Amniotic stem cell (primary cell): ENCODE measurements at regions not wholly inside any gene's neighbourhood (a gene's known extent, or its start where the extent isn't known, plus 50 kb on each side); places are given as distances from the start of the nearest gene placed in this dataset.

Source experiments
- DNase-seq: peaks from one replicate; lab custom pipeline; 2025; lab: John Stamatoyannopoulos, UW

DNA sequence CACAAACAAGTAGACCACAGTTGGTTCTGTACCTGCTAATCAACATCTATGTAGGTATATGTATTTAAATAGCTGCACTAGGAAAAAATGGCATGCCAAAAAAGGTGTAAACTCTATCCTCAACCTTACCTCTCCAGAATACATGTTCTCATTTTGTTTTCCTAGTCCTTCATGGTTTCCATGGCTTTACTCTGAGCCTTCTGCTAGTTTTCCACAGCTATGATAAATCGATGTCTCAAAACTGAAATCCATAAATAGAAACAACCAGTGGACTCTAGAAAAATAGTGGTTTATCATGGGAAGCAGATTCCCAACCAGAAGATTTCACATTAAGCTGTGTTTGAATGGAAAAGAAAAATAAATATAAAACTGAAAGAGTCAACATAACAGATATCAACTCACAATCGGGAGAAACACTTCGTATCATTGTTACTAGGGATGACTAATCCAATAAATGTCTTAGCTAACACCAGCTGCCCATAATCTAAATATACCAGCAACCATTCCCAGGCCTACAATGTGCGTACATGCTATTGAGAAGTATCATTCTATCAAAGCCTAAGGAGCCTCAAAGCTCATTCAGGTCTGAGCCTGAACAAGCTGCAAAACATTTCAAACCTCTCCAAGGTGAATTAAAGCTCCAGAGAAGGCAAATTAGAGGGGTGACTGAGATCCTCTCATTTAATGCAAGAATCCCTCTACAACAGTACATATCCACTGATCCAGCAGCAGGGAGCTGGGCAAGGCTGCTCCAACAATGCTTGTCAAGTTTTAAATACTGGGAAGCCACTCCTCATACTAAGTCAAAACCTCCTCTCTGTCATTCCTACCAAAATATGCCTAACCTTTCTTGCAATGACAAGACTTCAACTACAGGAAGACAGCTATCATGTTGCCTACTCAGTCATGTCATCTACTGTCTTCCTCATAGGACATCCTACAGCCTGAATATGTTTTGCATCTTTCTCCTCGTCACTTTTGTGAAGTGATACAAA, 90.2 kb downstream of the KCTD12 start:
- DNase-seq, result no peak

DNA sequence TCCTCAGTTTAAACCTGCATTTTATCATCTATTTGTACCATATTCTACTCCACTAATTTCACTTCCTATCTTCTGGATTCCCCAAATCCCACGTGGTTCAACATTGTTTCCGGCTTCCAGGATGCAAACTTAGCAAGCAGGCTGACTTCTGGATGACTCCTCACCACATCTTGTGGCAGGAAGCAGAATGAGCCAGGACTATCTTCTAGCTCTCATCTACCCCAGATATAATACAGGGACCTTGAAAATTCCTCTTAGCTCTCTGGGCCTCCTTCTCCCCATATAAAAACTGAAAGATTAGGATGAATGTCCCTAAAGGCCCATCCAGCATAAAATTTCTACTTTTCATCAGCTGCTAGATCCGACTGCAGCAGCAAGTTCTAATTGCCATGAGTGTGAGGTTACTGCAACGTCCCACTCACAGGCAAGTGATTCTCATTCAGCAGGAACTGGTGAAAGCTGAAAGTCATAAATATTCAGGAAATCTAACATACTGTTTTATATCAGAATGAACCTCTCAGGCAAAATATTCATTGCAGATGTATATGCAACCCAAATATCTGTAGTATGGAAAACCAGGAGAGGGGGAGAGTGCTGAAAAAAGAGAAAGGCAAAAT, 93.4 kb downstream of the KCTD12 start:
- peak; percentile 27 for DNase-seq

DNA sequence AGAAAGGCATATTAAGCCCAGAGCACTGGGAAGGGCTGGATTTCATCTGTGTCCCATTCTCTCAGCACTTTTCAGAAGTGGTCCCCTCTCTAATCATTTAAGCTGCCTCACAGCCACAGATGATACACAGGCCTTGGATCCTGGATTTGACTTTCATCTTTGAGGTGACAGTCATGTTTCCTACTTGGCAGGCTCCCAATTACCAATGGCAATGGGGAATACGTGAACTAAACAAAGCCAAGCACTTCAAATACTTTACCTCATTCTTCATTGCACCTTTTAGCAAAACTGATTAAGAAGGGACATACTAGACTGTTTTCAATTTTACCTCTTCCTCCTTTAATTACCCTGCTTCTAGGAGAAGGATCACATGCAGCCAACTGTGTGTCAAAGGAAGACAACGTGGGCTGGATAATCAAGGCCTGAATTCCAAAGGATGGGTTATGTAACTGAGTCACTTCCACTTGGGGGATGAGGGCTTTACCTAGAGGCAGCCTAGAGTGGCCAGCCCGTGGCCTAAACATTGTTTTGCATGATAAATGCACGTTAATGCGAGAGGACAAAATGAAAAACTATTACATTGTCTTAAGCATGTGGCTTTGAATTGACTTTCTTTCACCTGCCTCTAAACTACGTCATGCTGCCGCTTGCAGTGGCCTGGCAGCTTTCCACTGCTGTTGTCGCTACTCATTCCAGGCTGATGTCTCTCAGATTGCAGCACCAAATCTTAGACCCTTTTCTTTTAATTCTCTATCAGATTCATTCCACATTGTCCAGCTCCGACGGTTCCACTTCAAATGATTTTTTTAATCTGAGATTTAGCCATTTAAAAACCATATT, 95.0 kb downstream of the KCTD12 start:
- no peak for DNase-seq

DNA sequence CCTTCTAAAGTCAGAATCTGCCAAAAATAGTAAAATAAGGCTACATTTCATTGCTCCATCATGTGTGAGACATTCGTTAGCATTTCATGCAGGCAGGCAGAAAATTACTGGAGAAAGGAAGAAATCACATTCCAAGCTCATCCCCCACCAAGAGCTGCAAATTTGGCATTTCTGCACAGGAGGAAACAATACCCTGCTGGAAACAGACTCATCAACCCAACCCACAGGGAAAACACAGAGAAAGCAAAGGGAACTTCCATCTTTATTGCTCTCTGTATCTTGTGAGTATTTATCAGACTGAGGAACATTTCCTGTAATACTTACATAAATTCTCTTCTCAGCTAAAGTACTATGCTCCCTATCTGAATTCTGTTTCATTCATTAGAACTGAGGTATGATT, 95.7 kb downstream of the KCTD12 start:
- DNase-seq, result no peak

DNA sequence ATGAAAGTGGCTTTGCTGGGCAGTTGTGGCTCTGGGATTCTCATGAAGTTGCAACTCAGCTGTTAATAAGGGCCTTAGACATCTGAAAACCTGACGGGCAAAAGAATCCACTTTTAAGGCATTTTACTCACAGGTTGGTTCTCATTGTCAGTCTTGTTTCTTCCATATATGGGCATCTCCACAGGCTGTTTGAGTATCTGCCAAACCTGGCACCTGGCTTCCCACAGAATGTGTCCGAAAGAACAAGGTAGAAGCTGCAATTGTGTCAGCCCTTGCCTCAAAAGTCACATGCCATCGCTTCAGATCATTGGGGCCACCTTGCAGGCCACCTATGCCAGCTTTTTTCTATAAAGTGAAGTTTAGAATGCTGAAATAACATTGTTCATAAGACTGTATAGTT, 102.4 kb downstream of the KCTD12 start:
- no peak for DNase-seq

DNA sequence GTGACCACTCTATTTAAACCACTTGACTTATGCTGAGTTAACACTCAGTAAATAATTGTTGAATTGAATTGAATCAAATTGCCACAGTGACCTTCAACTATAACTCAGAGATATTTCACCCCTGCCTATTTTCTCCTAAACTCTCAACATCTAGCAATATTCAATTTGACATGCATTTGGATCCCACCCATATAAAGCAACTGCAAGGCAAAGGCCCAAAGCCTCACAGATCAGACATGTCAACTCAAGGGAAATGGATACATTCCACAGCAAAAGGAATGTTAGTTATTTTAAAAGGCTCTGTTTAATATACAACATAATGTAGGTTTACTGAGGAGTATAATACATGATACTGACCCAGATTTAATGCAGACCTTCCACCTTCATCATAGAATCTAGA, 107.4 kb downstream of the KCTD12 start:
- no peak for DNase-seq

DNA sequence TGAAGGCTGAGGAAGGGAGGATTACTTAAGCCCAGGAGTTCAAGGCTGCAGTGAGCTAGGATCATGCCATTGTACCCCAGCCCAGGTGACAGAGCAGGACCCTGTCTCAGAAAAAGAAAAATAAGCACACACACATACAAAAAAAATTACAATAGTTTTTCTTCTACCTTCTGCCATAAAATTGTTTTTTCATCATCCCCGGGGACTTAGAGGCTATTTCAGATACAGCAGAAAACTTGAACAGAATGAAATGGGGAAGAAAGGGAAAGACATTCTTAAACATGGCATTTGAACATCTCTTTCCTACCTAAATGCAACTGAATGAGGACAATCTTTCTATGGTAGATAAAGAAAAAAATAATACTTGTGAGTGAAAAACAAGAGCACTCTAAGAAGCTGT, 109.1 kb downstream of the KCTD12 start:
- DNase-seq, result no peak

DNA sequence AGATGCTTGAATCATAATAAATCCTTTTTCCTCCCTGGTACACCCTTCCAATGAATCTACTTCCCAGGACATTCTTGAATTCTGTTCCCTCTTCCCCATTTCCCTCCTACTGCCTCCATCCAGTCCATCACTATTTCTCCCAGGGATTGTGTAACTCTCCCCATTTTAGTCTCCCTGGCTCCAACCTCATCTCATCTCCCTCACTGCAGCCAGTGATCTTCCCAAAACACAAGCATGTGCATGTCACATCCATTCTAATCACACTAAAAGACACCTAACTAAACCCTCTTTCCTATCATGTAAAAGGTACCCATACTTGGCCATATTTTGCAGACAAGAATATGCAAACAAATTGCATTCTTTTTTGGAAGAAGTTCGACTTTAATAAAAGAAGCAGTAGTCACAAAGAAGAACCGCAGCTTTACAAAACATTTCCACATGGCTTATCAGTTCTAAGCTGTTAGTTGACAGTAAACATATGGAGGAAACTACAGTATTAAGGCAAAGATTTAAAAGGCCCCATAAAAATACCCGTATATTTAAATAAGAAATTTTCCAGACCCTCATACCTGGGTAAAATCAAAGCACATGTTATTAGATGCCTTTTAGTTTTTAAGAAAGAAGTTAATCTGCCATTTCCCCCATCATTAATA, 111.0 kb downstream of the KCTD12 start:
- DNase-seq, result no peak

DNA sequence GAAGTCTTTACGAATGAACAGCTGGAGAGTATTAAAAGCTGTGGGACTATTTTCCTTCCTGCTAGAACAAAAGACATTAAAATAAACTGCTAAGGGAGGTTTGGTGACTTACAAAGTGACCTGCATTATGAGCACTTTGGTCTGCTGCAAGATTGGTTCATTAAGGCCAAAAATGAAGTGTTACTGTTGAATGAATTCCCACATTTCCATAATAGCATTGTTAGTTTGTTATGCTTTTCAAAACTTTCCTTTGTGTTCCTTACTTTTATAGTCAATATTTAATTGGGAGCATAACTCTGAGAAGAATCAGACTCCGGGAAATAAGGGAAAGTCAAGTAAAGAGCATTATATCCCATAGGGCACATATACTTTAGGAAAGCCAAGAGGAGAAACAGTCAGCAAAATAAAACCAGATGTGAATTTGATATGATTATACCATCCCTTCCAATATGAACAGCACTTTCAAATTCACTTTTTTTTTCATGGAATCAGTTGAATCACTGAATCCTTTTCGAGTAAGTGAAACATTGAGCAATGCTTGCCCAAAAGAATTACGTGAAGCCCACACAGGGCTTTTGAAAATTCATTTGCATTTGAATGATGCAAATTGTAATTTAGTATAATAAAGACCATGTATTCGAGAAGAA, 112.6 kb downstream of the KCTD12 start:
- no peak for DNase-seq

DNA sequence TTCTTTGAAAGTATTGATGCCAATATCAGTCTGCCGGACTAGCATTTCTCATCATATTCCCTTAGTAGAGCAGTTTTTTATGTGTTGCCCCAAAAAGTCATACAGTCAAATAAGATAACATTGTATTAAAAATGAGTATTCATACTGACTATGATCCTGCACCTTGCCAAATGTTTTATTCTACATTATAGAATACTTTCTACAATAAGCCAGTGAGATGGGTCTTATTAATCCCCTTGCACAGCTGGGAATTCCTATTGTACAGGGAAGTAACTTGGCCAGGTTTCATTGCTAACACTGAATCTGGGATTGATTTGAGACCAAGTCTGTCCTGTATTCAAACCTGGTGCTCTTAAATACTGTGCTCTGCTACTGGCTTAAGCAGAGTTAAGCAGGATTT, 114.0 kb downstream of the KCTD12 start:
- no peak for DNase-seq

DNA sequence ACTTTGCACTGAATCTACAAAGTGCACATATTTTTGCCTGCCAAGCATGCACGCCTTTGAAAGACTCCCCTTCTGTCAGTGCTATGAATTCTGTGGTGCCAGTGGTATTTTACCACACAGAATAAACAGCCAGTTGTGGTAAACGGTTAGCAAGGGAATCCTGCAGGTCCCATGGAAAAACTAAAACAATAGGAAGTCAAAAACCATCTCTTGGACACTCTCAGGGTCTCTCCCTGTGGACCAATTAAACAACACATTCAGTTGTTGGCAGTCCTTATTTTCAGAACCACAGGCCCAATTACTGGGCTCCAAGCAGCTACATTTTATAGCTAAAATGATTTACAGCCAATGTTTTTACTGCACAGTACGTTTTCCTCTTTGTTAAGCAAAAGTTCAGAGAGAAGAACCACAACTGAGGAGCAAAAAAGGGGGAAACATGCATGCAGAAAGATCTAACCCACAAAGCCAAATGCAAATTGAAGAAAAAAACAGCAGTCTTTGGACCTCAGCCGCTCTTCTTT, 116.9 kb downstream of the KCTD12 start:
- DNase-seq, result no peak

DNA sequence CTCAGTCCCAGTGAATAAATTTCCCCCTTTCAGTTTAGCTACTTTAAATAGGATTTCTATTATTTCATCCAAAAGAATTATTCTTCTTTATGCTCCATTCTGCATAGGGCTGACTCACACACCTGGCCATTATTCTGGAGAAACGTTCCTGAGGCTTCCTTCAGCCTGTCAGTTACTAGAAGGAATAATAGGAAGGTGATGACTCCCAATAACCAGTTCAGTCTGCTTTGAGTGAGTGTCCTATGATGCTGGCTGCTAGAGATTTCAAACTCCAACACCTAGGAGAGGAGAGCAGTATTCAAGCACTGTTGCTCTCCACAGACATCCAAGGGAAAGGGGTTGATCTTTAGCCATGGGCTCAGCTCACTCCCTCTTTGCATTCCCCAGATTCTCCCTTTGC, 117.8 kb downstream of the KCTD12 start:
- DNase-seq, result no peak

DNA sequence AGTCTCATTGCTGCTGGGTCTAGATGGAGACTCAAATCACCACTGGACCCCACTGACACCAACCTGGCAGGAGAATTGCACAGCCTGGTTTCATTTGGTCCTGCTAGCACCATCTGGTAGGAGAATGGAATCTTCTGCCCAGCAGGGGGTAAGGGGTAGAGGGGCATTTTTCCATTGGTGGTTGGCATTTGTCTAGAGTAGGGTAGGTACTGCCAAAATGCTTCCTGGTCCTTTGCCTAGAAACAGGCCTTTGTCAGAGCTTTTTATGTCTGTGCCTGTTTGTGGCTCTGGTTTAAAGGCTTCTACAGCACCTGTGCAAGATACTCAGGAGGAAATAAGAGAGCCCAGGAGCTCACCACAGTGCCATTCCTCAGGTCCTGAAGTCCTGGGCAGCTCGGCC, 121.3 kb downstream of the KCTD12 start:
- DNase-seq, result no peak

DNA sequence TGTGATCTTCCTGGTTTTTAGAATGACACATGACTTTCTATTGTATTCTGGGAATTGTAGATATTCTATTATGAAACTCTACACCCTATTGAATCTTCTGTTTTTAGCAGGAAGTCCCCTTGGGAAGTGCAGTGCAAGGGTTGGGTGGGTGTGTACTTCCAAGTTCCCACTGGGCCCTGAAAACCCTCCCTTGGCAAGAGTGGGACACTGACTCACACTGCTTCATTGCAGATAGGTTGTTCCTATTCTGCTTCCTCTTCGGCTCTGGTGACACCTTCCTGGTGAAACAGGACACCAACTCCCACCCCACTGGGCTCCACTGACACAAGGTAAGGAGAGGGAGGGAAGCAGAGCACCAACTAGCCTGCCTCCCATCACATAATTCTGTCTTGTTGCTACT, 121.8 kb downstream of the KCTD12 start:
- DNase-seq, result no peak

DNA sequence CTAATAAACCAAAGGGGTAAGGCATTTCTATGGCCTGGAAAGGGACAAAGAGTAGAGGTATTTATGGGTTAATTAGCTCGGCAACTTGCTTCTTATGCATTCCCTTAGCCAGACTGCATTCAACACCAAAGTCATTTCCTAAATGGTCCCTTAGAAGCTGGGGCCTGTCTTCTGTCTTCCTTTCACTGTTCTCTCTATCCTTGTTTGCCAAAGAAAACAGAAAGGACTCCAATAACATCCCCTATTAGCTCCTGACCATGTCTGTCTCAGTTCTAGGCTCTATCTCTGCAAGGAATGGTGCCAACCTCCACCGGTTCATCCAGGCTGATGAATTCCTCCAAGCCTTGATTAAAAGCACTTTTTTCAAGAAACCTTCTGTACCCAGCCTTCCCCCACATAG, 123.5 kb downstream of the KCTD12 start:
- DNase-seq, result no peak

DNA sequence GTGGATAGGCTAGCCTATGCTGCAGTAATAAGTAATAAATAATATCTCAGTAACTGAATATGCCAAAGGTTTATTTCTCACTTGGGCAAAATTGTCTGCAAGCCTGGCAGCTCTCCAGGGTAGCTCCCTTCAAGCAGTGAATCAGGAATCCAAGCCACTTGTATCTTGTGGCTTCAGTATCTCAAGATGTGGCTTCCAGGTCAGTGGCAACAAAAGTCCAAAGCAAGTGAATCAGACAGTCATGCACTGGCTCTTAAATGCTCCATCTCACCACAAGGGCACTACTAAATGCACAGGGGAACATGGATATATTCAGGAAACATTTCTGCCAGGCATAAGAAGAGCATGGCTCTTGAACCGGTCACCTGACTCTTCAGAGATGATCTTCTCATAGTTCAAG, 126.3 kb downstream of the KCTD12 start:
- DNase-seq, result no peak

DNA sequence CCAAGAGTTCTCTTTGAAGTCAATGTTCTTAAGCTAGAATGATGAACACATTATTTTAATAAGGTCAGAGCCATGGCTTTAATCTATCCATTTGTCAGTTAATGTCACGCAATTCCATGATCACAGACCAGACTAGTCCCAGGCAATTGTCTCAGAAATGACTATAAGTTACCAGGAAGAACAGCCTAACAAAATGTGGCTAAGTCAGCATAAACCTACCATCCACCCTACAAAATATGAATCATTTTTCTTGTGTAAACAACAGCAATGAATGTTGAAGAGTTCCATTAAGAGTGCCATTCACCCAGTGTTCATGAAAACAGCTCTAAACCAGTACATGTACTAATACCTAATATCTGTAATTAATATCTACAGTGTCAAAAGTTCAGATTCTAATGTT, 127.5 kb downstream of the KCTD12 start:
- DNase-seq, result no peak

DNA sequence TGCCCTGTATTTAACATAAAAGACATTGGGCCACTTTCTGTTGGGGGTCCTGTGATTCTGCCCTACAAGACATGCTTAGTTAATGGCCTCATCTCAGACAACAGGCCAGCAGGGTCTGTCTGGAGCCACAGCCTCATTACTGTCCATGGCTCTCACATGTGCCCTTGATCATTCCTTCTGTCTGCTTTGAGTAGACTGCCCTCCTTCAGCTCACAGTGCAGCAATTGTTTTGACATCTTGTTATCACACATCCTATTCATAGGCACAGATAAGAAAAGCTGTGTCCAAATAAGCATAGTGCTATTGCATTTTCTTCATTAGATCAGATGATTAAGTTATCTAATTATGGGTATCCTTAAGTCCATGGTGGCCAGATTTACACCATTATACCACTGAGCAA, 127.9 kb downstream of the KCTD12 start:
- DNase-seq, result no peak

DNA sequence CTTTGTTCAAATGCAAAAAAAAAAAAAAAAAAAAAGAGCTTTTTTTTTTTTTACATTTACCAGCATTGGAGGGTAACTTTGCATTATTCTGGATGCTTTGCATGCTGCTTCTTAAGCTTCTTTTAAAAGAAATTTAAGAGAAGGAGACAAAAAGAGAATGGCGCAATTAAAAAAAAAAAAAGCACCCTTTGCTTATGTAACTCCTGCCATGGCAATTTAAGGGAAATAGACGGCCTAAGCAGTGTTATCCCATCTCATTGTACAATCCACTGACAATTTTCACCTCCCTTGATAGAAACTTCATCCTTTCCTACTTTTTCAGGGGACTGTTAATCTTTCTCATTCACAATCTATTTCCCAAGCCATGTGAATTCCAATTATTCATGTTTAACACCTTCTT, 129.8 kb downstream of the KCTD12 start:
- no peak for DNase-seq

DNA sequence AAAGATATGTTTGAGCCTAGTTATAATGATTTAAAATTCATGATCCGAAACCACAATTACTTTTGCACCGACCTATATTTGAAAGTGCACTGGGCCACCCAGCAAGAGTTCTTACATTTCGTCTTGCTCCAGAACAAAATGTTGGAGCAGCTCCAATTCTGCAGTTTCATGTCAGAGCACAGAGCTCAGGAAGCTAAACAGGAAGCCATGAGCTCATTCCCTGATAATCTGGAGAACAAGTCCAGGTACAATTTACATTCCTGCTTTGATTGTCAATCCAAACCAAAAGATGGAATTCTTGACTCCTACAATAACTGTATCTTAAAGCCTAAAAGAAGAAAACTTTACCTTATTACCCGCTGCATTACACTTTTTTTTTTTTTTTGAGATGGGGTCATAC, 131.8 kb downstream of the KCTD12 start:
- no peak for DNase-seq

DNA sequence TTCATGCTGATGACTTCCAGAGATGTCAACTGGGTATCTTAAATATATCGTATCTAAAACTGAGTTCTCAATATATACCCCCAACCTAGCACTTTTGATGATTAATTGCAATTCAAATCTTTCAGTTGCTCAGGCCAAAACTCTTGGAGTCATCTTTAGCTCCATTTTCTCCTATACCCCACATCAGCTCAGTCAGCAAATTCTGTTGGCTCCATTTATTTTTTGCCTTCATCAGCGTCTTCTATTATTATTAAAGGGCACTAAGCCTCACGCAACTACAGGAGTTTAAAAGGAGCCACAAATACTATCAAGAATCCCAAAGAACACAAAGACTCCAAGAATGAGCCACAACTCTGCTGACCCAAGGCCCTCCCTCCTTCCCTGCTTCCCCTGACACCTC, 134.9 kb downstream of the KCTD12 start:
- no peak for DNase-seq
